Astrocyte of the hippocampus (primary cell): ENCODE measurements at regions not wholly inside any gene's neighbourhood (a gene's known extent, or its start where the extent isn't known, plus 50 kb on each side); places are given as distances from the start of the nearest gene placed in this dataset.

Source experiments
- DNase-seq: peaks from one replicate; pipeline ENCODE4 v3.0.0; 2011; ENCODE audit warnings: low read depth, low spot score

DNA sequence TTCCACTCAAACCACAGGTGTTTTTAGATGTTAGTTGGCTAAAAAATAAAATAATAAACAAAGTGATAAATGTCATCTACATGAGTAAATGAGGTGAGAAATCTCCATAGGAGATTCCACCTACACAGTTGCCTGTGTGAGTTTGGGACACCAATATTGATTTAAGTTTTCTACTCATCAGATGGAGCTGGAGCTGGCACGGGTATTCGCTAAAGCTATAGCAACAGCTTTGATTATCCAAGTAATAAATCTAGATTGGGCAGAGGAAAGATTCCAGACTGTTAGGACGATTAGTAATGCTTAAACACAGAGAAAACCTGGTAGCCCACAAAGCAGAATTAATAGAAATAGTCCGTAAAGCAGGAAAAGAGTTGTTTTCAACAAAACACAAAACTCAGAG lies 313.9 kb downstream of the PABPC4L start:
- no peak for DNase-seq

GRCh38 chr4:133869486-133869885 lies 332.1 kb downstream of the PABPC4L start:
- peak; percentile 16 for DNase-seq

DNA sequence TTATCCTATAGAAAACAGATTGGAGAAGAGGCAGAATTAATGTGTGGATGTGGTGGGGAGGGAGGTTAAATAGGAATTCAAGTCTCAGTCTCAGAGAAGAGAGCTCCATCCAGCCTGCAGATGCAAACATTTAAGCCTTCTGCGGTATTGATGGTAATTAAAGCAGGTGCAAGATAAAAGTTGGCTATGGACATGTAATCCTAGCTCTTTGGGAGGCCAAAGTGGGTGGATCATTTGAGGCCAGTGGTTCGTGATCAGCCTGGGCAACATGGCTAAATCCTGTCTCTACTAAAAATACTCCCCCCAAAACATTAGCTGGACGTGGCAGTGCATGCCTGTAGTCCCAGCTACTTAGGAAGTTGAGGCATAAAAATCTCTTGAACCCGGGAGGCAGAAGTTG lies 332.7 kb downstream of the PABPC4L start:
- no peak for DNase-seq

DNA sequence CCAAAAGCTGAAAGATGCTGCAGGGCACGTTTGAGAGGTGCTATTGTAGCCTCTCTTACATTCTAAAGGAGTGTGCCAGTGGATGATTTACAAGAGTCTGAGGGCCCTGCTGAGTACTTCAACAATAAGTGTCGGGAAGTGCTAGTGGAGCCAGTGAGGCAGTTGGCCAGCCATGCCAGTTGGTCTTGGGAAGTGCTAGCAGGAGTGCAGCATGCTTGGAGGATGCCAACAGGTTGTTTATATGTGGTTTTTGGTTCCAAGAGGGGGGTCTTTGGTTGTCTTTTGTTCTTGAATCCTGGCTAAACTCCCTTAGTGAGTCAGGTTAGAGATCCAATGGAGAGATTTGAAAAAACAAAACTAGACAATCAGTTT lies 335.3 kb downstream of the PABPC4L start:
- DNase-seq: peak; percentile 93

DNA sequence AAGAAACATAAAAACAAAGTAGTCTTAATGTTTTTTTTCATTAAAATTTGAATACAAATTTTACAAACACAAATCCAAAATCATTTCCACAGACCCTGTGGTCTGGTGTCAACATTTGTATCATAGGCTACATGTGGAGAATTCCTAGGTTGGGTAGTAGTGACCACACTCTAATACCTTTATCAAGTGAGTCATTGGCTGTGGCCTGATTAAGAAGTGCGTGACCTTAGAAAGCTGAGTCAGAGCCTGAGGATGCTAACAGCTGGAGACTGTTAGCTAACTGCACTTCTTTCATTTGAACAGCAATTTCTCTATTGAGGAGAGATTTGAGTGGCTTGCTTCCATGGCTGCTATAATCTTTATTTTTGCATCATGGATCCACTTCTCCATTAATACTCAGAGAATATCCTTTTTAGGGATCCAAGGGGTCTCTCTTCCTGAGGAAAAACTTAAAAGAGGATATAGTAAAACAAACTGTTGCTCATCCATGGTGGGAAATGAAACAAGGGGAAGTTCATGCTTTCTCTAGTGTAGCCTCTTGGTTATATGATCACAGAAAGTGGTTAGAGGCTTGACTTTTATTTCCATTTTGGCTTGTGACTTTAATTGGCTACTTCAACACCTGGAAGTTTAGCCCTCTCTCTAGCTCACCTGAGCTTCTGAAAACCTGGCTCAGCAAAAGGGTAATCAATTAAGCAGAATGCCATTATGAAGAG lies 335.8 kb downstream of the PABPC4L start:
- peak; percentile 95 for DNase-seq

GRCh38 chr4:133863153-133863552 lies 338.4 kb downstream of the PABPC4L start:
- DNase-seq: no peak

- no peak for DNase-seq
Observed at GRCh38 chr4:133856731-133857355, 344.7 kb downstream of the PABPC4L start.

DNA sequence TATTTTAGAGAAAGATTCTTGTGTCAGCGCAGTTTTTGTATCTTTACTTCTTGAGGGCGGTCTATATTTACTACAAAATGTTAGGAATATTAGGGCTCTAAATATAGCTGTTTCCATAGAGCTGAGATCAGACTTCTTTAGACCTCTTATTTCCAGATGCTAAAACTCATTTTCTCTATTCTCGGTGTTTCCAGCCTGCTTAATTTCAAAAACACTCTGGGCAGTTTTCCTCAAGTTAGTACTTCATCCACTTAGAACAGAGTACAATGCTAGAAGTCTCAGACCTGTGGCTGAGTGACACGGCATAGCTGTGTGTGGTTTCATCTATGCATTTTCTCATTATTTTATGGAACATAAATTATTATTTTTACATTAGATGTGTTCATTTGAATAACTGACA lies 346.6 kb downstream of the PABPC4L start:
- DNase-seq: no peak

- no peak for DNase-seq
Observed at GRCh38 chr4:133839326-133839725, 362.3 kb downstream of the PABPC4L start.

DNA sequence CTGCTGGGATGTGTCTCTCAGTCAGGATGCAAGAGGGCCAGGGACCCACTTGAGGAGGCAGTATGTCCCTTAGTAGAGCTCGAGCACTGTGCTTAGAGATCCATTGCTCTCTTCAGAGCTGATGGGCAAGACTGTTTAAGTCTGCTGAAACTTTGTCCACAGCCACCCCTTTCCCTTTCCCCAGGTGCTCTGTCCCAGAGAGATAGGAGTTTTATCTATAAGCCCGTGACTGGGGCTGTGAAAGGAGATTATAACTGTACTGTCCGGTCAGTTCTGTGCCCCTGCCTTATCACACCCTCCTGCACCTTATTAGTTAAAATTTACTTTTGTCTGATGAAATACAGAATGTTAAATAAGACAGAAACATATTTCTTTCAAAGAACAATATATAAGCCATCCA lies 378.4 kb downstream of the PABPC4L start:
- no peak for DNase-seq

DNA sequence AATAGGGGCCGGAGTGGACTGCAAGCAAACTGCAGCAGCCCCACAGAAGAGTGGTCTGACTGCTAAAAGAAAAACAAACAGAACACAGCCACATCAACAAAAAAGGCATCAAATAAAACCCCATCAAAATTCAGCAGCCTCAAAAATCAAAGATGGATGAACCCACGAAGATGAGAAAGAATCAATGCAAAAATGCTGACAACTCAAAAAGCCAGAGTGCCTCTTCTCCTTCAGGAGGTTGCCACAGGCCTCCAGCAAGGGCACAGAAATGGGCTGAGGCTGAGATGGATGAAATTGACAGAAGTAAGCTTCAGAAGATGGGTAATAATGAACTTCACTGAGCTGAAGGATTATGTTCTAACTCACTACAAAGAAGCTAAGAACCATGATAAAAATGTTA lies 388.6 kb downstream of the PABPC4L start:
- DNase-seq: no peak

DNA sequence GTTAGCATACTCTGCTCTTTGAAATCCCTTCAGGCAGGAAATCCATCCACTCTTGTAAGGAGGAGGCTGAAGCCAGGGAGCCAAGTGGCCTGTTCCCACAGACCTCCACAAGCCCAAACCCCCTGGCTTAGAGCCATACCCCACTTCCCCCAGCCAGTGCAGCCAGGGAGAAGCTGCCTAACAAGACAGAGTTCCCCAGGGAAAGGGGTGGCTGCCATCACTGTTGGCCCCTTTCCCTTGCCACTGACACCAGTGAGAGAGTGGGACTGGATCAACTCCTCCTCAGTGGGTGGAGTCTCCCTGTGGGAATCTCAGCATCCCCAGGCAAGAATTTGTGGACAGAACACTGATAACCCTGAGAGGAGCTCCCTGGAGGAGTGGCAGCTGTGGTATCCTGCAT lies 389.4 kb downstream of the PABPC4L start:
- no peak for DNase-seq

- no peak for DNase-seq
Observed at GRCh38 chr4:133808151-133808550, 393.4 kb downstream of the PABPC4L start.

- DNase-seq: no peak
Observed at GRCh38 chr4:133803341-133803740, 398.2 kb downstream of the PABPC4L start.

GRCh38 chr4:133802359-133803140 lies 399.0 kb downstream of the PABPC4L start:
- DNase-seq: no peak

GRCh38 chr4:133801883-133802282 lies 399.7 kb downstream of the PABPC4L start:
- DNase-seq: no peak

DNA sequence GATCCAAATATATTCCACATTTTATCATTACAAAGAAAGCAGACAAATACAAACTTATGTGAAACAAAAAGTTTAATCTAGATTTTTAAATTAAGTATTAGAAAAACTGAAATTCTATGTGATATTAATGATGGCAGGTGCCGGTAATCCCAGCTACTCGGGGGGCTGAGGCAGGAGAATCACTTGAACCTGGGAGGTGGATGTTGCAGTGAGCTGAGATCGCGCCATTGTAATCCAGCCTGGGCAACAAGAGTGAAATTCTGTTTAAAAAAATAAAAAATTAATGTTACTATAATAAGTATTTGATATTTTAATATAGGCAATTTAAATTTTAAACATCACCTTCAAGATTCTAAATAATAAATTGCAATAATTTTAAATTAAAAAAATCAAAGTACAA lies 400.6 kb downstream of the PABPC4L start:
- no peak for DNase-seq

- DNase-seq: no peak
Observed at GRCh38 chr4:133799717-133800315, 401.8 kb downstream of the PABPC4L start.

- DNase-seq: no peak
Observed at GRCh38 chr4:133777661-133778060, 423.9 kb downstream of the PABPC4L start.

- DNase-seq: no peak
Observed at GRCh38 chr4:133776961-133777360, 424.6 kb downstream of the PABPC4L start.

- no peak for DNase-seq
Observed at GRCh38 chr4:133776503-133776902, 425.1 kb downstream of the PABPC4L start.

DNA sequence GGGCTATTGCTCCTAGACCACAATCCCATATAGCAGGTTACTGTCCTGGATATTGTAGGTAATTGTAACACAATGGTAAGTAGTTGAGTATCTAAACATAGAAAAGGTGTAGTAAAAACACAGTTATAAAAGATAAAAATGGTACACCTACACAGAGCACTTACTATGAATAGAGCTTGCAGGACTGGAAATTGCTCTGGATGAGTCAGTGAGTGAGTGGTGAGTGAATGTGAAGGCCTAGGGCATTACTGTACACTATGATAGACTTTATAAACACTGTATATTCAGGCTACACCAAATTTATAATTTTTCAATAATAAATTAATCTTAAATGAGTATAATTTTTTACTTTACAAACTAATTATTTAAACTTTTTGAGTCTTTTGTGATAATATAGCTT lies 425.7 kb downstream of the PABPC4L start:
- DNase-seq: peak; percentile 13
